ENCODE measurements at regions not wholly inside any gene's neighbourhood (a gene's known extent, or its start where the extent isn't known, plus 50 kb on each side); places are given as distances from the start of the nearest gene placed in this dataset.
"Not testable (repeated sequence)": the region's sequence is repeated elsewhere in the genome, so short reads cannot be mapped to it uniquely, and the experiment has no call there.

DNA sequence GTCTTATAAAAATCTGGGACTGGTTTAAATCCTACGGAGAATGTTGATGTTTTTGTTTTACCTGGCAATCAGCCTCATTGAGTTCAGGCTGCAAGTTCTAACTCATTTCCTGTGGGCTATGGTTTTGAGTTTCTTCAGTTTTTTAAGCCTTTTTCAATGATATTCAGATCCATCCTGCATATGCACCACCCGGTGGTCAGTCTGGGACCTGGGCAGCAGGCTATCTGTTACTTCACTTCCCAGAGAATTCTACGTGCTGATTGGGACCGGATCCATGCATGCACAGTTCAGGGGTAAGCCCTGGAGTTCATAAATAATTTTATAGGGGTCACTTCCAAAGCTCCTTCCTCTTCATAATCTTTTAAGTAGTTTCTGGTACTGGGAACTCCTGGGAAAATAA is 339.2 kb upstream of the HNRNPA3 start:
- no peaks in the 10 kb centered on the region for H3K4me1 Mint-ChIP-seq
- H3K27me3 Mint-ChIP-seq (ENCODE audit: low read depth): peaks cover 7% of the 10 kb centered on the region

GRCh38 chr2:176876493-176877103 is 336.0 kb upstream of the HNRNPA3 start:
- DNase-seq (ENCODE audit: low spot score in 2 of 2, unreplicated experiment in 2 of 2): no peak
- TF ChIP-seq CTCF (IDR thresholded peaks at IDR 0.05; ENCODE audit: unreplicated experiment): no peak
- no peak overlapping the region for H3K4me3 Mint-ChIP-seq
- no peak overlapping the region for H3K27ac Mint-ChIP-seq
- H3K9me3 Mint-ChIP-seq: peaks cover 16% of the 10 kb centered on the region
- H3K4me1 Mint-ChIP-seq: no peaks in the 10 kb centered on the region
- H3K36me3 Mint-ChIP-seq: no peaks in the 10 kb centered on the region
- peaks cover 7% of the 10 kb centered on the region for H3K27me3 Mint-ChIP-seq (ENCODE audit: low read depth)

More for the DNA sequence above, 339.2 kb upstream of the HNRNPA3 start:
- Mint-ChIP-seq H3K27ac (no peak overlapping the region), H3K4me3 (no peak overlapping the region), H3K36me3 (no peaks in the 10 kb centered on the region), H3K9me3 (peaks cover 41% of the 10 kb centered on the region)
- no peak for TF ChIP-seq CTCF (IDR thresholded peaks at IDR 0.05; ENCODE audit: unreplicated experiment)
- no peak for DNase-seq (ENCODE audit: low spot score in 2 of 2, unreplicated experiment in 2 of 2)

- H3K4me3 Mint-ChIP-seq: no peak overlapping the region
- no peaks in the 10 kb centered on the region for H3K4me1 Mint-ChIP-seq
- peaks cover 7% of the 10 kb centered on the region for H3K27me3 Mint-ChIP-seq (ENCODE audit: low read depth)
- no peak overlapping the region for H3K27ac Mint-ChIP-seq
- no peak for DNase-seq (ENCODE audit: low spot score in 2 of 2, unreplicated experiment in 2 of 2)
- no peak for TF ChIP-seq CTCF (IDR thresholded peaks at IDR 0.05; ENCODE audit: unreplicated experiment)
- no peaks in the 10 kb centered on the region for H3K9me3 Mint-ChIP-seq
- no peaks in the 10 kb centered on the region for H3K36me3 Mint-ChIP-seq
Observed at GRCh38 chr2:176879426-176879995, 333.1 kb upstream of the HNRNPA3 start.

- not testable (repeated sequence) for H3K27ac Mint-ChIP-seq; H3K4me3 Mint-ChIP-seq; H3K27me3 Mint-ChIP-seq (ENCODE audit: low read depth); H3K36me3 Mint-ChIP-seq; DNase-seq (ENCODE audit: low spot score in 2 of 2, unreplicated experiment in 2 of 2); H3K9me3 Mint-ChIP-seq; H3K4me1 Mint-ChIP-seq
Observed at GRCh38 chr2:176882045-176882444, 330.5 kb upstream of the HNRNPA3 start.

- no peaks in the 10 kb centered on the region for H3K9me3 Mint-ChIP-seq
- H3K4me1 Mint-ChIP-seq: no peaks in the 10 kb centered on the region
- no peaks in the 10 kb centered on the region for H3K36me3 Mint-ChIP-seq
- peaks cover 3% of the 10 kb centered on the region for H3K27me3 Mint-ChIP-seq (ENCODE audit: low read depth)
- no peak overlapping the region for H3K27ac Mint-ChIP-seq
- no peak for DNase-seq (ENCODE audit: low spot score in 2 of 2, unreplicated experiment in 2 of 2)
- H3K4me3 Mint-ChIP-seq: no peak overlapping the region
- no peak for TF ChIP-seq CTCF (IDR thresholded peaks at IDR 0.05; ENCODE audit: unreplicated experiment)
Observed at GRCh38 chr2:176885001-176885643, 327.5 kb upstream of the HNRNPA3 start.

DNA sequence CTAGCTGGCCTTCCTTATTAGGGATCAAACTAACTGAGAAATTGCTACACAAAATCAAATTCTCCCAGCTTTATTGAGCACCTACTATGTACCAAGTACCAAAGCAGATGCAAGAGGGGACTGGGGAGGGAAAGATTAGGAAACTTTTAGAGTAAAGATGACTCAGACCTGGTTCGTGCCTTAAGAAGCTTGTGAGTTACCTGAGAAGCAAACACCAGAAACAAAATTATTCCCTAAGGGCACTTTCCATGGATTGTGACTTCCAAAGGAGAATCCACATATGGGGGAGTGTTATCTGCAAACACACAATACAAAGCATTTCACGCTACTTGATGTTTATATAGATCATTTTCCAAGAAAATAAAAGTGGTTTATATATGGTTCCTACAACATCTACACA is 326.9 kb upstream of the HNRNPA3 start:
- no peaks in the 10 kb centered on the region for H3K4me1 Mint-ChIP-seq
- H3K27me3 Mint-ChIP-seq (ENCODE audit: low read depth): peaks cover 3% of the 10 kb centered on the region
- no peak for TF ChIP-seq CTCF (IDR thresholded peaks at IDR 0.05; ENCODE audit: unreplicated experiment)
- no peak overlapping the region for H3K4me3 Mint-ChIP-seq
- no peak for DNase-seq (ENCODE audit: low spot score in 2 of 2, unreplicated experiment in 2 of 2)
- no peak overlapping the region for H3K27ac Mint-ChIP-seq
- no peaks in the 10 kb centered on the region for H3K9me3 Mint-ChIP-seq
- H3K36me3 Mint-ChIP-seq: no peaks in the 10 kb centered on the region
